Activated CD8-positive, alpha-beta memory T cell treated with anti-CD3 and anti-CD28 coated beads, Interleukin-2, amount 50 U/mL, for 4 hours (primary cell): ENCODE measurements at regions not wholly inside any gene's neighbourhood (a gene's known extent, or its start where the extent isn't known, plus 50 kb on each side); places are given as distances from the start of the nearest gene placed in this dataset.

ENCODE experiments used
- DNase-seq: peaks from one replicate; pipeline ENCODE4 v3.0.0-alpha.2; 2020

DNA sequence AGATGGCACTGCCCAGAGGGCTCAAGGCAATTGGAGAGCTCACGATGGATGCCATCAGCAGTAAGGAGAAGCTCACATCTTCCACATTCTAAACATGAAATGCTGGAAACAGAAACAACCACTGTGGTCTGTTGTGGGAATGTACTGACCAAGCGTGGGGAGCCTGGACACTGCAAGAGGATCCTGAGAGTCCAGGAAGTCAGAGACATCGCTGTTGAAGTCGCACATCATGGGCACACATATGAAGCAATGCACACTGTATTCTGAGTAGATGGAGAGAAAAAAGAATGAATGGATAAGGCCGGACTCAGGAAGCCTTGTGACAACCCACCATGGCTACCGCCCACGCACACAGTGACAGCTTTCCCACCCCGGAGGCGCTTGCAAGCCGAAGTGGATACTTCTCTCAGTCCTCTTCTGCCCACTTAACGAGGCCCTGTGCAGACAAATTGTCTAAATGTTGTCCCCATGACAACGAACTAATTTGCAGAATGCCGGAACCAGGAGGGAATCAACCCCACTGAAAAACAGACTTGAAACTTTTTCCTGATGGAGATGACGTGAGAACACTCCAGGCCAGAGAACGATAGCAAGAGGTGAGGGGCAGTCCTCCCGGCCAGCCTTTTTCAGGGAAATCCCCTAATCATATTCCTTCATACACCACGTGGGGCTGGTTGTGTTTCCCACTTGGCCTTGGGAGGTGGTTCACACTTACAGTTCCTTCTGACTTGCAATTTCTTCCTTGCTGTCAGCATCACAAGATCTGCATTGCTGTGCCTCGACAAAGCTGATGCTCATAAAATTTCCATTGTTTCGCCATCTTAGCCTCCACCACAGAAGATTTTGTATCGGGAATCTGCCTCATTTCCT lies 109.6 kb upstream of the SERP2 start:
- no peak for DNase-seq

DNA sequence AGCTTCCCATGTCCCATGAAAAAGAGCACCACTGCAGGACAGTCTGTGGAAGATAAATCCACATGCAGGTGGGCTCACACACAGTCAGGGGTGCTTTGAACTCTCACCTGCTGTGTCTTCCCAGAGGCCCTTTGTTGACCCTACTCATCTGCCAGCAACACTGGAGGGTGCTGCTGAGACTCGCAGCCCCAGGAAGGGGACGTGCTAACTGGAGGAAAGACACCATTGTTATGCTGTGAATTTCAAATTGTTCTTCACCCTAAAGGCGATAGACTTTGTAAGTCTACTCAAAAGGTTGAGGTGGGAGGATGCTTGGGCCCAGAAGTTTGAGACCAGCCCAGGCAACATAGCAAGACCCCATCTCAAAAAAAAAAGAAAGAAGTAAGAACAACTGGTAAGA lies 107.3 kb upstream of the SERP2 start:
- DNase-seq: no peak

DNA sequence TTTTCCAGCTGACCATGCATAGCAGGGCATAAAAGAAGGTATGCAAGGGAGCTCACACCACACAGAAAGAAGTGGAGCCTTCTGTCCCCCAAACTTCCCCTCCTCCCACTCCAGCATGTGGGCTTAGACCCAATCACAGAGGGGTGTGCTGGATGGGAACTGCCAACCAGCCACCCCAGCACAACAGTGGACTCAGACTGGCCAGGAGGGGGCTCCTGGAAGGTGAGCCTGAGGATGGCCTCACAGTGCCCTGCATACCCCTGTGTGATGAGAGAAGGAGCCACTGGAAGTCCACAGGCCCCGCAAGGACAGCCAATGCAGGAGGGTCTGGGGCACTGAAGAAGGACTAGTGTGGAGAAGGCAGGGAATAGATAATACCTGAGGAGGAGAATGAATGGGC lies 106.9 kb upstream of the SERP2 start:
- no peak for DNase-seq

DNA sequence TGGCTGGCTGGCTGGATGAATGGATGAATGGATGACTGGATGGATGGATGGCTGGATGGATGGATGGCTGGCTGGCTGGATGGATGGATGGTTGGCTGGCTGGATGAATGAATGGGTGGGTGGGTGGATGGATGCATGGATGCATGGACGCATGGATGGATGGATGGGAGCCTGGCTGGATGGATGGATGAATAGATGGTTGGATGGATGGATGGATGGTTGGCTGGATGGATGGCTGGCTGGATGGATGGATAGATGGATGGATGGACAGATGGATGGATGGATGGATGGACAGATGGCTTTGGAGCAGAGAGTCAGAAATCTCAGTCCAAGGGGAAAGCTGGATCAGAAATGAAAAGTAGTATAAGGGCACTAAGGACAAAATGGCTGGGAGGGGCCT lies 106.4 kb upstream of the SERP2 start:
- no peak for DNase-seq

DNA sequence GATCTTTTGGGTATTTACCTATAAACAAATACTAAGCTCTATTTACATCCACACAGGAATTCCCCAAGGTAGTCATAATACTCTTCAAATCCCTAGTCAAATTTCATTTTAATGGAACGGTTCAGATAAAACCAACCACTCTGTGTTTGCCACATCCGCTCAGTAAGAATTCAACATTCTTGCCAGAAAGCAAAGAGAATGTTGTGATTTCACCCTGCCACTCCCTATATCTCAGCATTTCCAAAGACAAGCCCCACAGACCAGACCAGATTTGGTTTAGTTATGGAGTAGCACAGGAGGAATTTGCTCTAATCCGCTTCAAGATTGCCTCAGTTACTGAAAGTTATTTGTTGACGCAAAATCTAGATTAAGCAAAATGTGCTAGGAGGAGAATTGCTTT lies 105.6 kb upstream of the SERP2 start:
- DNase-seq: no peak

DNA sequence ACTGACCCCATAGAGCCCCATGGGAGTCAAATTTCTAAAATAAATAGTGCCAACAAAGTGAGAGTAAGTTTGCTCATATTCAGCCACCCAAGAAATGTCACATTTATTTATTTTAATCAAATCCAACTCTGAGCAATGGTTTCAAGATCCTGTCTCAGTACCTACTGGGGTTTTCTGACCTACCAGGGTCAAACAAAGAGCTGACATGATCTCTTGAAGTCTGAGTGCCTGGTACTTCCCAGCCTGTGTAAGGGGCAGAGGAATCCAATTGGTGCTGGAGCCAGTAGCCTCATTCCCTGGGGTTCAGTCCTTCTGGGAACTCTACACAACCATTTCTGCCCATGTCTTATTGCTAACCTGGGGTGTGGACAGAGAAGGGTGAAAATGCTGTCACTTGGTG lies 104.6 kb upstream of the SERP2 start:
- no peak for DNase-seq

DNA sequence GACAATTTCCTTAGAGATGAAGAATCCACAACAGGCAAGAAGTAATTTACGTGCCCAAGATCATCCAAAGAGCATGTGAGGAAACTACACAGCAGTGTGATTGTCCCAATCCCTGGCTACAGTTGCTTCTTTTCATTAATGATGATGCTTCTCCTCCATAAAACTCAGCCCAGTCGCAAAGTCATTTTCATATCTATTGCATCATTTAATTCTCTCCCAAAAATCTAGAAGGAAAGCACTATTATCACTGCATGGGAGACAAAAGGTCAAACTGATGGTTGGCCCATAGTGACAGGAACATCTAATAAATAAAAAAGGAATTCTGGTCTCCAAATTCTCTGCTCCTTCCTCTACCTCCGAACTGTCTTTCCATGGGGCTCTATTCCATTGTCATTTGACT lies 103.5 kb upstream of the SERP2 start:
- no peak for DNase-seq

DNA sequence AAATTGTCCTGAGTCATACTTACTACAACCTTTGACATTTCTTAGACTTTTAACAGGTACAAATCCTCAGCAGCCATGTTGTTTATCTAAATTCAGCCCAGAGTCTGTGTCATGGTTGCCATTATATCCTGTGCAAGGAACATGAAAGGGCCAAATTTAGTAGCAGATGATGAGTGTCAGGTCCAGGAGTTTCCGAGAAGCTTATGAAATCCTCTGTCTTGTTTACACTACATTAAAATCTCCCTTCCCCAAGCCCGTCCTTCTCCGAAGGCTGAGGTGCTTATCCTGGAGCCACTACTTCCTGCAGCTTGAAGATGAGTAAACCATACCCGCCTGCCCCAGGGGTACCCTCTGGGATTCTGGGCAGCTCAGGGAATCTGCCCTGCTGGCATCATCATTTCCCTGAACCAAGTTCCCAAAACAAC lies 102.6 kb upstream of the SERP2 start:
- DNase-seq: no peak

DNA sequence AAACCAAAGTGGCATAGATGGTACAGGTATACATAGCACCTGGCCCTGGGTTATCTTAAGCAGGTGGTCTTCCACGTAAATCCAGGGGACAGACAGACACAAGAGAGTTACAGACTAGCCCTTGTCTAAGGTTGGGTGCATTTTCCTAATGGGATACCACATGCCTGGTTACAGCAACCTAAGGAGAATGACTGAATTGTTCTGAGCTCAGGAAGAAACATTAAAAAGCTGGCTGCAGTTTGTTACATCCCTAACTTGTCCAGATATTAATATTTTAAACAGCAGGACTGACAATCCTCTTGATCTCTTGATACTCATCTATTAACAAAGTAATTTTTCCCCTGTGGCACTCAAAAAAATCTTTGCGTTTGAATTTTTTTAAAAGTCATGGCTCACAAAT lies 102.2 kb upstream of the SERP2 start:
- no peak for DNase-seq

DNA sequence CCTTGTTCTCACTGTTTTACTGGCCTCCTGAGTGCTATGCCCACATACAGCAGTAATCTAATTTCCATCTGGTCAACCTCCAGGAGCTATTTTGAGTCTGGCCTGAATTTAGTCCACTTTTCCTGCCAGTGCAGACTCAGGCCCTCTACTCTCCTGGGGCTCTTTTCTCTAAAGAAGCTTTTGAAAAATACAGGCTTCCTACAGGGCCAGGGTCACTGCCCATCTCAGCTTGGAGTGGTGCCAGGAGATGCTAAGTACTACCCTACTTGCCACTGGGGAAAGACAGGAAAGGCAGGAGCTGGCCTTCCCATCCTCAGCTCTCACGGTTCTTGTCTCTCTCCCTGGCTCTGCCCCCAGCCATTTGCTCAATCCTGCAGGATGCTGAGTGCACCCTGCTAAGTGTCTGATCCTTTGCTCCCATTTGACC lies 101.7 kb upstream of the SERP2 start:
- no peak for DNase-seq

DNA sequence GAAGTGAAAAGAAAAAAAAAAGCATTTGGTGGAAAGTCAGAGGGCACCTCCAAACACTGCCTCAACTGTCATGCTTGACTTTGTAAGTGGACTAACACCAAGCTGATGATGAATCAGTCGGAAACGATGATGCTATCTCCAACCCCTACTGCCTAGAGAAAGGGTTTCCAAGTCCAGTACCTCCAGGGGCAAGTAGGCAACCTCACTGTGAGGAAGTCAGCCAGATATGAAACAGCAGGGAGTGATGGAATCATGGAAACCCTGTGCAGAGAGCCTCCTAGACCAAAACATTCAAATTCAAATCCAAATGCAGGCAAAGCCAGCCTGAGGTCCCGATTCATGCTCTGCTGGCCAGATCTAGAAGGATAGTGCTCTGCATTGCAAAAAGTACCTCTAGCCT lies 100.9 kb upstream of the SERP2 start:
- DNase-seq: no peak

DNA sequence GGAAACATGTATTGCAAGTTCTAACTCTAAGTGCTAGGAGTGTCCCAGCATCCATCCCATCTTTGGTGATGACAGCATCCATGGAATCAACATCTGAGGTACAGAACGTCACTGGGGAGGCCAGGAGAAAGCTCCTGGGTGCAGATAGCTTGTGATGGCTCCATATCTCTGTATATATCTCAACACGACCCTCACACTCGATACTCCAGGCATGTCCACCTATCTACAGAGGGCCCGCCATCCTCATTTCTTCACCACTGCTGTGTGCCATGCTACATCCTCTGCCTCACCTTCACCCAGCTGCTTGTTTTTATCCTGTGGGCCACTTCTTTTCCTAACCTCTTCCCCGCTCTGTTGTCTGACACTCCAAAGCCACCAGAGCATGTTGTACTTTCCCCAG lies 100.4 kb upstream of the SERP2 start:
- DNase-seq: no peak

DNA sequence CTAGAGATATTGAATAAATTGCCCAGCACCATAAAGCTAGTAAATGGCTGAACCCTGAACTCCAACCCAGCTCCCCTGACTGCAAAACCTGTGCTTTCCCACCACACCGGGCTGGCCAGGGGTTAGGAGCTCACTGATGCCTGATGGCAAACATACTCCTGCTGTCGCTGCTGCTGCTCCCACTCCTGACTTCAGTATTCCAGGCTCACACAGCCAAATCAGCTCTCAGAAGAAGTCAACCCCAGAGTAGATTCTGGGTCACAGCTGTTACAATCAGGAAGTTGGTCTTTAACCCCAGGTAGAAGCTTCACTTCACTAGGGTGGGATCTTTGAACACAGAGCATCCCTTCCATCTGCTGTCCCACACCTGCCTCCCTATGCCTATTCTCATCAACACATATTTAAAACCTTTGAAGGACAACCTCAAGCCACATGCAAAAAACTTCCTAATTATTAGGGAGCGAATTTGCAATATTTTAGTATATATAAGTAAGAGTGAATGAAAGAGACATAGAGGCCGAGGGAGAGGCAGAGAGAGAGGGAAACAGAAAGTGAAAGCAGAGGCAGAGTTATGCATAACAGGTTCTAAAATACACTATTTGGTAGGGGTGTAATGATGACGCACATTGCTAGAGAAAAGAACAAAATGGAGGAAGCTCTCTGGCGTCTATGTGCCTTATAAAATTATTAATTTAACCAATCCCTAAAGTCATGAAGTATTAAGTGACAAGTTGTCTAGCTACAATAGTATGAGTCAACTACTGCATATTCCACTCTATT lies 99.4 kb upstream of the SERP2 start:
- DNase-seq: no peak

DNA sequence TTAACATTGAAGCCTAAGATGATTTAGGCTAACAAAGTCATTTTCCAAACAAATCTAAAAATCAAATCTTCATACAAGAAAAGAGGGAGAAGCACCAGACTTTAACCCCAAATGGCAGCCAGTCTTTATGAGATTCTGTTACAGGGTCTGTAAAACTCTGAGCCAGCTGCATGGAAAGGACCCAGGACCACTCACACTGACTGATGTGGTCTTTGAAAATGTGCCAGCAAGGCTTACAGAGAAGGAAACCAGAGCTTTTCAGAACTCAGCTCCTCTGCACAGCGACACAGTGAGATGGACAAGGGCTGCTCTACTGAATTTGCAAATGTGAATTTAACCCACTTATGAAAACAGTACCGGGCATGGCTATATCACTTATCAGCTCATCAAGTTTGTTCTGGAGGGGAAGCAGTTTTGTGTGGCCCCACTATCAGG lies 98.8 kb upstream of the SERP2 start:
- DNase-seq: no peak

DNA sequence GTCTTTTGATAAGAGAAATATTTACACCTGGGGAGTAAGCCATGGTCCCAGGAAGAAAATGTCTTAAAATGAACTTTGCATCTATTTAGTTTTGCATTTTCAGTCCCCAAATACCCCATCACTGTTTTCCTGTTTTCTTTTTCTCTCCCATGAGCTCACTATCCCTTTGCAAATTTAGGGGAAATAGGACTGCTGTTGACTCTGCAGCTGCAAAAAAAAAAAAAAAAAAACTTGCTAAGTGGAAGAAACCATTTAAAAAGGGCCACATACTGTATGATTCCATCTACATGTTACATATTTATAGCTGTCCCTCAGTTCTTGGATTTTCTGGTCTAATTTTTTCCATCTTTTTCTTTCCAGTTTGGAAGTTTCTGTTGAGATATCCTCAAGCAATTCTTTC lies 98.2 kb upstream of the SERP2 start:
- no peak for DNase-seq

DNA sequence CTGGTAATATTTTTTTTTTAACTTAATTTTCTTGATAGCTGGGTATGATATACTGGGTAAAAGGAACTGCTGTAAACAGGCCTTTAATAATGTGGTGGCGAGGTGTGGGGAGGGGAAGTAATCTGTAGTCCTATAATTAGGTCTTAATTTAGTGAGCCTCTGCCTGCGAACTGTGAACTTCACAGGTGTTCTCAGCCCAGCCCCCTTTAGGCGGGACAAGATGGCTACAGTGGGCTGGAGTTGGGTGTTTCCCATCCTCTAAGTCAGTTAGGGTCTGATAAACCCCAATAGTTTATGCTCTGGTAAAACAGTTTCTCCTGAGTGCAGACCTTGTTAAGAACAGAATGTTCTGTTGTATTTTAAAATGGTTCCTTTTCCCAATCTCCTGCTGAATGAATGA lies 97.6 kb upstream of the SERP2 start:
- DNase-seq: no peak

DNA sequence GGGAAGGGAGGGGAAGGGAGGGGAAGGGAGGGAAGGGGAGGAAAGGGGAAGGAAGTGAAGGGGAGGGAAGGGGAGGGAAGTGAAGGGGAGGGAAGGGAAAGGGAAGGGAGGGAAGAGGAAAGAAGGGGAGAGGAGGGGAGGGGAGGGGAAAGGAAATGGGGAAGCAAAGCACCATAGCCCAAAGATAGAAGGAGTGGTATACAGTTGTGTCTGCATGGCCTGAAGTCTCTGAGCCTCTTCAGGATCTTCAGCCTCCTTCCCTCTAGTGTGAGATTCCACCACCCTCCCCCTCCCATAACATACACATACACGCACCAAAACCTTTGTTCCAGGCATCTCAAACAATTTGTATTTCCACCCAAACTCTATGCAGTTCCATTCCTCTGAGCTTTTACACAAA lies 96.2 kb upstream of the SERP2 start:
- DNase-seq: no peak

DNA sequence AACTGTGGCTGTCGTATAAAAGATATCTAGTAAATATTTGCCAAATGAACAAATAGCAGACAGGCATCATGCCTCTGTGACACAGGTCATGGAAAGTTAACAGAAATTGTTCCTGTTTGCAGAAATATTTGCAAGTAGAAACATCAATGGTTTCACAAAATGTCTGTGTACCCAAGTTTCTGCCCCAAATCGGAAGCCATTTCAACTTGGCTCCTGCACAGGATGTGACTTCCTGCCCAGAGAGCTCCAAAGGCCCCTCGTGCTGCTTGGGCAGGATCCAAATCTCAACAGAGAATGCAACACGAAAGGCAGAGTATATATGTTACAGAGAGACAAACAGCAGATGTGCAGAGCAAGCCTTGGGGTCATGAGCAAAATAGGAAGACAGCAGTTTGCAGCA lies 95.5 kb upstream of the SERP2 start:
- DNase-seq: no peak

DNA sequence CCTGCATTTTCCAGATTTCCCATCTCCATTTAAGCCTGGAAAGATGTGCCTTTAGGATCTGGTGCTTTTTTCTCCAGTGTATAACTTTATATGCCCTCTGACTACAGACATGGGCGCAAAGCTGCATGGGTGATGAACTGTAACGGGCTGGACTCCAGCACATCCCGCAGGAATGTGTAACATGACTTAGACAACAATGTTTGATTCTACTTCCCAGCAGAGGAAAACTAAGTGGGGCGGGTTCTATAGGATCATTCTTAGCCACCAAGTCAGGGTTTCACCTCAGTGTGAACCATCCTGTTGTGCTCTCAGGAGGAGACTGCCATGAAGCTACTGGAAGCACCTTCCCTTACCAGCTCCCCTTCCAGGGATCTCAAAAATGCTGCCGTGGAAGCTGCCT lies 93.2 kb upstream of the SERP2 start:
- DNase-seq: no peak

DNA sequence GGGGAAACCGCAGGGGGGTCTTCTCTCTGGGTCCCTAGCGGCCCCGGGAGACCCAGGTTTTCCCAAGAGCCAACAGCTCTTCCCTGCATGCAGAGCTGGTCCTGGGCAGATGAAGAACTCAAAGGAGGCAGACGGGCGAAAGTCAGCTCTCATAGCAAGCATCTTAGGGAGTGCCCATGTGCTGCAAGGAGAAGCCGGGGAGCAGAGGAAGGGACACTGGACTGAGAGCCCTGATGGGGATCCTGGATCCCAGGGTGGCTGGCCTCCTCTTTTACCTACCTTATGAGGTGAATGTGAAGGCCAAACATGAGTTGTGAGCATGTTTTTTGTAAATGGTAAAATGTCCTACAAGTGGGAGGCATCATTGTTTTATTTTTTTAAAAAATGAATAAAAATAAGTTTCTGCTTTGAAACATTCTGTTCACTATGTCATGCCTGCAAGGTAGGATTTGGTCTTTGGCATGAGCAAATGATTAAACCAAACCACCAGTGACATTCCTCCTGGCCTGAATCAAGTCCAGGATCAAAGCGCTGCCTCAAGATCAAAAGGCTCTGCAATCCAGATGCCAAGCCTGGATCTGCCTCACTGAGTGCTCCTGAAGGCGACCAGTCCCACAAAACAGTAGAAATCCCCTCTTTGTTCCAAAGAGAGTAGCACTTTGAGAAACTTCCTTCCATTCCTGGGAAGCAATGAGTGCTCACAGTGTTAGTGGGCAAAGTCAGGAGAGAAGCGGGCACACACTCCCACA lies 92.2 kb upstream of the SERP2 start:
- no peak for DNase-seq

DNA sequence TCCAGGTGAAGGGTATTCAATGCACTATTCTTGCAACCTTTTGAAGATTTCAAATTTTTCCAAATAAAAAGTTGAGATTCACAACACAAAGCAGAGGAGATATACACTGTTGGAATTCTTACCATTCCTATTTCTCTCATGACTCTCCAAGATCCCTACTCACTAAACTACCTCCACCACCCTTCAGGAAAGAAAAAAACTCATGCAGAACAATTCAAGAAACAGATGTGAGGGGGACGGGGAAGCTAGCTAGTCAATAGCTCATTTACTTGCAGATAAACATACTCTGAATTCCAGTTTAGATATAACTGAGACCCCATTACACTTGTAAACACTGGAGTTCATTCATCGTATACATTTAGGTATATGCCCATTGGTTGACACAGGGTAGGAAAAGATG lies 90.0 kb upstream of the SERP2 start:
- DNase-seq: no peak

DNA sequence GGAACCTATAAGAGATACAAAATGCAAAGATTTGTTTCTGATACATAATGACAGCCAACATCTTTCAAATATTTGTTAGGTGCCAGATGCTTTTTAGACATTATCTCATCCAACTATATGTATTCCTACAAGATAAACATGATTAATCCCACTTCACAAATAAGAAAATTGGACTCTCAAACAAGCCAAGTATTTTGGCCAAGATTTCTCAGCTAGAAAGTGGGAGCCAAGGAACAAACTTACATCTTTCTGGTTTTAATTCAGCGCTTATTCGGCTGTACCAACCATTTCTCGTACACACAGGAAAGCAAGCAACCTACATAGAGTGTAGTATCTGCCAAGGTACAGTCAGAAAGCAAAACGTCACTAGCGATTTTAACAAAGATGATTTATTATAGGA lies 85.7 kb upstream of the SERP2 start:
- DNase-seq: no peak

DNA sequence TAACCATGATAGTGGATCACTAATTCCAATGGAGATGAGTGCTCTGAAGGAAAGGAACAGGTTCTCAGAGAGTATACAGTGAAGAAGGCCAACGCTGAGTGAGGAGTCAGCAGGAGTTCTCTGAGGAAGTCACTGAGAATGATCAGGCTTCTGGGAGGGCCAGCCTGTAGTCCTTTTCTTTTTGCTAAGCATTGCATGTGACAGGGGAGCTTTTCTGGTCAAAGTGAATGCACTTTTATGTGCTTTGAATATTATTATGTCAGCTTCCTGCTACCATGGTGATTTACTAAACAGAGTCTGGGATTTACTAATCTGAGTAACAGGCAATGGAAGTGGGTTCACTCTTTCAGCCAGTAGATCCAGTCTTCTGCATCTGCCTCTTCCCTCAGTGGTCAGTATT lies 81.1 kb upstream of the SERP2 start:
- no peak for DNase-seq

DNA sequence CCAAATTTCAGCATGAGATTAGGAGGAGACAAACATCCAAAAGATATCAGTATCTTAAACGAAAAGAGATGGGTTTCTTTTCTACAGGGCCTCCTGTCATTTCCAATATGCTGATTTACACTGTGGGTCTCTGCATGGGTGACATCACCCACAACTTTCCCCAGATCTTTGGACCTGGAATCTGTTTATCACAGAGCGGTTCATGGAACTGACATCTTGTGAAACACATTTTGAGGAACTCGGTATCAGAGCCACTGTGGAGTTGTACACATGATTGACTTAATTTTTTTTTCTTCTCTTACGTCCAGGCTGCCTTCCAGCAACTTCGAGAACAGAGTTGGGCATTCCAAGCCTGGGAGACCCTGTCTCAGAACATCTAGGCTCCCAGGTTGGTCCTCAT lies 80.2 kb upstream of the SERP2 start:
- DNase-seq: no peak
